ENCODE measurements at regions not wholly inside any gene's neighbourhood (a gene's known extent, or its start where the extent isn't known, plus 50 kb on each side); places are given as distances from the start of the nearest gene placed in this dataset.

DNA sequence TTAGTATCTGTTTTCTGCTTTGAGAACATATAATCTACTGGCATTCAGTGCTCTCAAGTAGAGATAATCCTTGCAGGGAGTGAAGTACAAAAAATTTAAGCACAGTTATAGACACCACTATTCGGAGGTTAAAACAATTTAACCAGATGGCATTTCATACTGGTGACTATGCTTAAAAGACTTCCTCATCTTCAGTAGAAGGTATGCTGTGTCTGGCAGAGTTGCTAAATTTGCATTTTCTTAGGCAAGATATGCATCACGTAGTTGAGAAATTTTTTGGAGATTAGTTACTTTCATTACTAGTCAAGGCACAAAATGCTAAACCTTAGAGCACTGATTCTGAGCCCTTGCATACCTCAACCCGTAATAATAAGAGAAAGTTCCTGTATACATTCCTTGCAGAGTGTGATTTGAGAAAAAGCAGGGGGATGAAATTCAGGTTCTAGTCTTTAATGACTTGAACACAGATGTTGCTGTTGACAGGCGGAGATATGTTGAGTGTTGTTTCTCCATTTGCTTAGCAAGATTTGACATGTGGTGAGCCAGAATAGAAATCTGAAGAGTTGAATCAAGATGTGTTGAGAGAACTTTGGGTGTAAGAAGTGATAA, 70.8 kb upstream of the STARD4 start:
- DNase-seq (ENCODE audit: low read depth): no peak

- no peak for DNase-seq (ENCODE audit: low read depth)
Measured at GRCh38 chr5:111582451-111582850, 70.1 kb upstream of the STARD4 start.

GRCh38 chr5:111580956-111581355, 68.6 kb upstream of the STARD4 start:
- no peak for DNase-seq (ENCODE audit: low read depth)

- DNase-seq (ENCODE audit: low read depth): no peak
Measured at GRCh38 chr5:111574311-111574710, 62.0 kb upstream of the STARD4 start.

- no peak for DNase-seq (ENCODE audit: low read depth)
Measured at GRCh38 chr5:111572561-111572960, 60.2 kb upstream of the STARD4 start.

- peak; percentile 89 for DNase-seq (ENCODE audit: low read depth)
Measured at GRCh38 chr5:111563031-111563822, 50.9 kb upstream of the STARD4 start.

- no peak for DNase-seq (ENCODE audit: low read depth)
Measured at GRCh38 chr5:111562561-111562960, 50.2 kb upstream of the STARD4 start.
